ENCODE measurements at regions not wholly inside any gene's neighbourhood (a gene's known extent, or its start where the extent isn't known, plus 50 kb on each side); places are given as distances from the start of the nearest gene placed in this dataset.
"Not testable (repeated sequence)": the region's sequence is repeated elsewhere in the genome, so short reads cannot be mapped to it uniquely, and the experiment has no call there.

- H3F3A ChIP-seq (ENCODE audit: low read depth); H2AFZ ChIP-seq (ENCODE audit: low read length); H3K27me3 ChIP-seq (ENCODE audit: insufficient read depth, low read length, poor library complexity, severe bottlenecking); H3K36me3 ChIP-seq (ENCODE audit: insufficient read depth, low read length); H3K4me1 ChIP-seq (ENCODE audit: insufficient read depth, low read length, poor library complexity, severe bottlenecking); H3K9me2 ChIP-seq (replicated peaks; ENCODE audit: low read depth, low read length); H3K79me2 ChIP-seq (ENCODE audit: insufficient read depth, low read length); H3K4me2 ChIP-seq (ENCODE audit: low read depth, low read length, poor library complexity, severe bottlenecking); H3K4me3 ChIP-seq (ENCODE audit: low read length, poor library complexity, severe bottlenecking); H4K20me1 ChIP-seq (ENCODE audit: insufficient read depth, low read length, poor library complexity, severe bottlenecking); H3K9me3 ChIP-seq (ENCODE audit: insufficient read depth, low read depth, low read length); H3K9ac ChIP-seq (ENCODE audit: low read depth, low read length, poor library complexity, severe bottlenecking): not testable (repeated sequence)
These were observed 872.6 kb upstream of the DEFB115 start for GRCh38 chr20:30384841-30385240.

DNA sequence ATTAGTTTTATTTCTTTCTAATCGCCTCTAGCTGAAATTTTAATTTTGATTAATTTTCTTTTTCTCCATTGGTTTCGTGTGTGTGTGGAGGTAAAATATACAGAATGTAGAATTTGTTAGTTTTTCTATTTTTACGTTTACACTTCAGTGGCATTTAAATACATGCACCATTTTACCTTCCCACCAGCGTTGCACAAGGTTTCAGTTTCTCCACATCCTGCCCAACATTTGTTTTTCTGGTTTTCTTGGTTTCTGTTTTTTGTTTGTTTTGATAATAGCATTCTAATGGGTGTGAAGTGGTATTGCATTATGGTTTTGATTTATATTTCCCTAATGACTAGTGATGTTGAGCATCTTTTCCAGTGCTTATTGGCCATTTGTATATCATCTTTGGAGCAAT lies 871.4 kb upstream of the DEFB115 start:
- not testable (repeated sequence) for H4K20me1 ChIP-seq (ENCODE audit: insufficient read depth, low read length, poor library complexity, severe bottlenecking); H2AFZ ChIP-seq (ENCODE audit: low read length); H3K79me2 ChIP-seq (ENCODE audit: insufficient read depth, low read length); H3K36me3 ChIP-seq (ENCODE audit: insufficient read depth, low read length); H3K4me3 ChIP-seq (ENCODE audit: low read length, poor library complexity, severe bottlenecking); H3K9ac ChIP-seq (ENCODE audit: low read depth, low read length, poor library complexity, severe bottlenecking); H3K9me3 ChIP-seq (ENCODE audit: insufficient read depth, low read depth, low read length); H3K9me2 ChIP-seq (replicated peaks; ENCODE audit: low read depth, low read length); H3K4me1 ChIP-seq (ENCODE audit: insufficient read depth, low read length, poor library complexity, severe bottlenecking); H3K4me2 ChIP-seq (ENCODE audit: low read depth, low read length, poor library complexity, severe bottlenecking); H3F3A ChIP-seq (ENCODE audit: low read depth); H3K27me3 ChIP-seq (ENCODE audit: insufficient read depth, low read length, poor library complexity, severe bottlenecking)

GRCh38 chr20:30387823-30388222 lies 869.6 kb upstream of the DEFB115 start:
- not testable (repeated sequence) for H3K4me3 ChIP-seq (ENCODE audit: low read length, poor library complexity, severe bottlenecking); H3K4me2 ChIP-seq (ENCODE audit: low read depth, low read length, poor library complexity, severe bottlenecking)

GRCh38 chr20:30393523-30393922 lies 863.9 kb upstream of the DEFB115 start:
- not testable (repeated sequence) for H3K4me2 ChIP-seq (ENCODE audit: low read depth, low read length, poor library complexity, severe bottlenecking); H3K4me3 ChIP-seq (ENCODE audit: low read length, poor library complexity, severe bottlenecking); H3F3A ChIP-seq (ENCODE audit: low read depth); H3K36me3 ChIP-seq (ENCODE audit: insufficient read depth, low read length); H3K9ac ChIP-seq (ENCODE audit: low read depth, low read length, poor library complexity, severe bottlenecking); H3K4me1 ChIP-seq (ENCODE audit: insufficient read depth, low read length, poor library complexity, severe bottlenecking); H4K20me1 ChIP-seq (ENCODE audit: insufficient read depth, low read length, poor library complexity, severe bottlenecking); H3K27me3 ChIP-seq (ENCODE audit: insufficient read depth, low read length, poor library complexity, severe bottlenecking); H2AFZ ChIP-seq (ENCODE audit: low read length); H3K9me3 ChIP-seq (ENCODE audit: insufficient read depth, low read depth, low read length); H3K9me2 ChIP-seq (replicated peaks; ENCODE audit: low read depth, low read length); H3K79me2 ChIP-seq (ENCODE audit: insufficient read depth, low read length)

More at GRCh38 chr20:30387823-30388222, 869.6 kb upstream of the DEFB115 start:
- not testable (repeated sequence) for H3K9me3 ChIP-seq (ENCODE audit: insufficient read depth, low read depth, low read length); H2AFZ ChIP-seq (ENCODE audit: low read length); H3K4me1 ChIP-seq (ENCODE audit: insufficient read depth, low read length, poor library complexity, severe bottlenecking); H3K36me3 ChIP-seq (ENCODE audit: insufficient read depth, low read length); H3F3A ChIP-seq (ENCODE audit: low read depth); H4K20me1 ChIP-seq (ENCODE audit: insufficient read depth, low read length, poor library complexity, severe bottlenecking); H3K27me3 ChIP-seq (ENCODE audit: insufficient read depth, low read length, poor library complexity, severe bottlenecking); H3K9me2 ChIP-seq (replicated peaks; ENCODE audit: low read depth, low read length); H3K79me2 ChIP-seq (ENCODE audit: insufficient read depth, low read length); H3K9ac ChIP-seq (ENCODE audit: low read depth, low read length, poor library complexity, severe bottlenecking)

DNA sequence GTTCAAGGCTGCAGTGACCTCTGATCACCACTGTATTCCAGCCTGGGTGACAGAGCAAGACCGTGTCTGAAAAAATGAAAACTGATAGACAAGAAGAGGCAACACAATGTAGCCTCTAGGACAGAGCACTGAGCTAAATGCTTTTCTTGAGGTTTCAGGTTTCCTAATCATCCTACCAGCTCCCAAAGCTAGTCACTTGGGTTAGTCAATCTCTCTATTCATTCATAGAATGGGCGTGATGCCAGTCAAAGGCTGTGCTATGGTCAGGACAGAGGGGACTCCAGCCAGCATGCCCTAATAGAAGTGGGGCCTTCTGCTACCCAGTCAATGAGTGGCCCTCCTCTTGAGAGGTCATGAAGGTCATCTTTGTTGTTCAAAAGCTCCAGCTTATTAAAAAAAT lies 860.4 kb upstream of the DEFB115 start:
- not testable (repeated sequence) for H2AFZ ChIP-seq (ENCODE audit: low read length); H3K79me2 ChIP-seq (ENCODE audit: insufficient read depth, low read length); H3K27me3 ChIP-seq (ENCODE audit: insufficient read depth, low read length, poor library complexity, severe bottlenecking); H3K9me3 ChIP-seq (ENCODE audit: insufficient read depth, low read depth, low read length); H4K20me1 ChIP-seq (ENCODE audit: insufficient read depth, low read length, poor library complexity, severe bottlenecking); H3K4me1 ChIP-seq (ENCODE audit: insufficient read depth, low read length, poor library complexity, severe bottlenecking); H3K36me3 ChIP-seq (ENCODE audit: insufficient read depth, low read length); H3K9ac ChIP-seq (ENCODE audit: low read depth, low read length, poor library complexity, severe bottlenecking); H3K9me2 ChIP-seq (replicated peaks; ENCODE audit: low read depth, low read length); H3K4me3 ChIP-seq (ENCODE audit: low read length, poor library complexity, severe bottlenecking); H3F3A ChIP-seq (ENCODE audit: low read depth); H3K4me2 ChIP-seq (ENCODE audit: low read depth, low read length, poor library complexity, severe bottlenecking)

DNA sequence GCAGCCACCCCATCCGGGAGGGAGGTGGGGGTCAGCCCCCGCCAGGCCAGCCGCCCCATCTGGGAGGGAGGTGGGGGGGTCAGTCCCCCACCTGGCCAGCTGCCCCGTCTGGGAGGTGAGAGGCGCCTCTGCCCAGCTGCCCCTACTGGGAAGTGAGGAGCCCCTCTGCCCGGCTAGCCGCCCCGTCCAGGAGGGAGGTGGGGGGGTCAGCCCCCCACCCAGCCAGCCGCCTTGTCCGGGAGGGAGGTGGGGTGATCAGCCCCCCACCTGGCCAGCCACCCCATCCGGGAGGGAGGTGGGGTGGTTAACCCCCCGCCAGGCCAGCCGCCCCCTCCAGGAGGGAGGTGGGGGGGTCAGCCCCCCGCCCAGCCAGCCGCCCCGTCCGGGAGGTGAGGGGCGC lies 852.4 kb upstream of the DEFB115 start:
- H3K9ac ChIP-seq (ENCODE audit: low read depth, low read length, poor library complexity, severe bottlenecking); H3K79me2 ChIP-seq (ENCODE audit: insufficient read depth, low read length); H3F3A ChIP-seq (ENCODE audit: low read depth); H3K4me3 ChIP-seq (ENCODE audit: low read length, poor library complexity, severe bottlenecking); H3K36me3 ChIP-seq (ENCODE audit: insufficient read depth, low read length); H3K4me1 ChIP-seq (ENCODE audit: insufficient read depth, low read length, poor library complexity, severe bottlenecking); H3K27me3 ChIP-seq (ENCODE audit: insufficient read depth, low read length, poor library complexity, severe bottlenecking); H3K9me2 ChIP-seq (replicated peaks; ENCODE audit: low read depth, low read length); H3K4me2 ChIP-seq (ENCODE audit: low read depth, low read length, poor library complexity, severe bottlenecking); H2AFZ ChIP-seq (ENCODE audit: low read length); H4K20me1 ChIP-seq (ENCODE audit: insufficient read depth, low read length, poor library complexity, severe bottlenecking); H3K9me3 ChIP-seq (ENCODE audit: insufficient read depth, low read depth, low read length): not testable (repeated sequence)

DNA sequence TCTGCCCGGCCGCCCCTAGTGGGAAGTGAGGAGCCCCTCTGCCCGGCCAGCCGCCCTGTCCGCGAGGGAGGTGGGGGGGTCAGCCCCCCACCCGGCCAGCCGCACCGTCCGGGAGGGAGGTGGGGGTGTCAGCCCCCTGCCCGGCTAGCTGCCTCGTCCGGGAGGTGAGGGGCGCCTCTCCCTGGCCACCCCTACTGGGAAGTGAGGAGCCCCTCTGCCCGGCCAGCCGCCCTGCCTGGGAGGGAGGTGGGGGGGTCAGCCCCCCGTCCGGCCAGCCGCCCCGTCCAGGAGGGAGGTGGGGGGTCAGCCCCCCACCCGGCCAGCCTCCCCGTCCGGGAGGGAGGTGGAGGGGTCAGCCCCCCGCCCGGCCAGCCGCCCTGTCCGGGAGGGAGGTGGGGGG lies 851.9 kb upstream of the DEFB115 start:
- not testable (repeated sequence) for H2AFZ ChIP-seq (ENCODE audit: low read length); H3K27me3 ChIP-seq (ENCODE audit: insufficient read depth, low read length, poor library complexity, severe bottlenecking); H3K9me2 ChIP-seq (replicated peaks; ENCODE audit: low read depth, low read length); H3K79me2 ChIP-seq (ENCODE audit: insufficient read depth, low read length); H3K4me1 ChIP-seq (ENCODE audit: insufficient read depth, low read length, poor library complexity, severe bottlenecking); H4K20me1 ChIP-seq (ENCODE audit: insufficient read depth, low read length, poor library complexity, severe bottlenecking); H3K4me3 ChIP-seq (ENCODE audit: low read length, poor library complexity, severe bottlenecking); H3K36me3 ChIP-seq (ENCODE audit: insufficient read depth, low read length); H3K4me2 ChIP-seq (ENCODE audit: low read depth, low read length, poor library complexity, severe bottlenecking); H3F3A ChIP-seq (ENCODE audit: low read depth); H3K9ac ChIP-seq (ENCODE audit: low read depth, low read length, poor library complexity, severe bottlenecking); H3K9me3 ChIP-seq (ENCODE audit: insufficient read depth, low read depth, low read length)

DNA sequence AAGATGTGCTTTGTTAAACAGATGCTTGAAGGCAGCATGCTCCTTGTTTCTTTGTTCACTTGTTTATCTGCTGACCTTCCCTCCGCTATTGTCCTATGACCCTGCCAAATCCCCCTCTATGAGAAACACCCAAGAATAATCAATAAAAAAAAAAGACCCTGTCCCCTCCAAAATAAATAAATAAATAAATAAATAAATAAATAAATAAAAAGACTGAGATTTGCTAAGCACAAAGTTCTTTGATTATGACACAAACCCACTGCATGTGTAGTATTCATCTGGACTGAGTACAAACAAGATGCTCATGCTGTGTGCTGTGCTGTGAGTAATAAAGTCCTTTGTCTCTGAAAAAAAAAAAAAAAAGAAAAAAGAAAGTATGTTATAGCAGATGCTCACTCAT lies 851.1 kb upstream of the DEFB115 start:
- not testable (repeated sequence) for H3K36me3 ChIP-seq (ENCODE audit: insufficient read depth, low read length); H3K4me3 ChIP-seq (ENCODE audit: low read length, poor library complexity, severe bottlenecking); H3K4me1 ChIP-seq (ENCODE audit: insufficient read depth, low read length, poor library complexity, severe bottlenecking); H3K9me3 ChIP-seq (ENCODE audit: insufficient read depth, low read depth, low read length); H3K27me3 ChIP-seq (ENCODE audit: insufficient read depth, low read length, poor library complexity, severe bottlenecking); H3K79me2 ChIP-seq (ENCODE audit: insufficient read depth, low read length); H4K20me1 ChIP-seq (ENCODE audit: insufficient read depth, low read length, poor library complexity, severe bottlenecking); H3K9ac ChIP-seq (ENCODE audit: low read depth, low read length, poor library complexity, severe bottlenecking); H2AFZ ChIP-seq (ENCODE audit: low read length); H3K9me2 ChIP-seq (replicated peaks; ENCODE audit: low read depth, low read length); H3F3A ChIP-seq (ENCODE audit: low read depth); H3K4me2 ChIP-seq (ENCODE audit: low read depth, low read length, poor library complexity, severe bottlenecking)
